Smooth muscle cell (in vitro differentiated cells): ENCODE measurements at regions not wholly inside any gene's neighbourhood (a gene's known extent, or its start where the extent isn't known, plus 50 kb on each side); places are given as distances from the start of the nearest gene placed in this dataset.

ENCODE experiments used
- DNase-seq: peaks from one replicate; lab custom pipeline; 2025; ENCODE audit not compliant: unreplicated experiment; lab: John Stamatoyannopoulos, UW
- H2AFZ ChIP-seq: fragments of 200-600 bp; sonication (generic); 2 replicates; pipeline ENCODE4 v1.6.0; 2016; ENCODE audit warnings: antibody characterized with exemption, low read depth, mild to moderate bottlenecking
- H3F3A ChIP-seq: fragments of 200-600 bp; sonication (generic); 2 replicates; pipeline ENCODE4 v1.6.0; 2017; ENCODE audit warnings: antibody characterized with exemption, low read depth
- H3K27ac ChIP-seq: fragments of 200-600 bp; sonication (generic); 2 replicates; pipeline ENCODE4 v1.5.1; 2016; ENCODE audit warnings: low read depth, mild to moderate bottlenecking
- H3K27me3 ChIP-seq: fragments of 200-600 bp; sonication (generic); 2 replicates; pipeline ENCODE4 v1.6.1; 2016; ENCODE audit warnings: low read depth, mild to moderate bottlenecking
- H3K36me3 ChIP-seq: fragments of 200-600 bp; sonication (generic); 2 replicates; pipeline ENCODE4 v1.5.1; 2016; ENCODE audit warnings: low read depth
- H3K4me1 ChIP-seq: fragments of 200-600 bp; sonication (generic); 2 replicates; pipeline ENCODE4 v1.5.1; 2016; ENCODE audit warnings: low read depth
- H3K4me2 ChIP-seq: fragments of 200-600 bp; sonication (generic); 2 replicates; pipeline ENCODE4 v1.6.0; 2016; ENCODE audit warnings: mild to moderate bottlenecking
- H3K4me3 ChIP-seq: fragments of 200-600 bp; sonication (generic); 2 replicates; pipeline ENCODE4 v1.5.1; 2016; ENCODE audit warnings: mild to moderate bottlenecking
- H3K79me2 ChIP-seq: fragments of 200-600 bp; sonication (generic); 2 replicates; pipeline ENCODE4 v1.6.0; 2016; ENCODE audit warnings: low read depth, mild to moderate bottlenecking
- H3K9ac ChIP-seq: fragments of 200-600 bp; sonication (generic); 2 replicates; pipeline ENCODE4 v1.6.0; 2016; ENCODE audit warnings: low read depth
- H3K9me3 ChIP-seq: fragments of 200-600 bp; sonication (generic); replicated peaks from 2 replicates; pipeline ENCODE4 v1.5.1; 2016; ENCODE audit warnings: low read depth
- H4K20me1 ChIP-seq: fragments of 200-600 bp; sonication (generic); 2 replicates; pipeline ENCODE4 v1.6.0; 2016; ENCODE audit warnings: low read depth
- CTCF ChIP-seq: fragments of 200-600 bp; sonication (generic); IDR thresholded peaks from 2 replicates; pipeline ENCODE4 v1.5.1; 2017; ENCODE audit warnings: borderline replicate concordance, mild to moderate bottlenecking, antibody characterized with exemption; ENCODE audit not compliant: insufficient read depth, poor library complexity, severe bottlenecking
- whole genome bisulfite sequencing: methylation state at CpG from one replicate; pipeline ENCODE4 v1.1.7; 2016; ENCODE audit warnings: low lambda C conversion rate; 5-methylcytosine and 5-hydroxymethylcytosine counted together

- Histone ChIP-seq H2AFZ (no peak overlapping the region), H3K27me3 (no peaks in the 10 kb centered on the region), H4K20me1 (no peaks in the 10 kb centered on the region), H3K79me2 (no peaks in the 10 kb centered on the region), H3K27ac (peak overlapping the region; percentile 53), H3K4me2 (no peak overlapping the region), H3K9ac (no peak overlapping the region), H3F3A (no peaks in the 10 kb centered on the region), H3K36me3 (no peaks in the 10 kb centered on the region), H3K9me3 (no peaks in the 10 kb centered on the region), H3K4me3 (no peak overlapping the region), H3K4me1 (no peaks in the 10 kb centered on the region)
- no peak for TF ChIP-seq CTCF
- no peak for DNase-seq
- 75% methylated on average over 10 of the region's 10 CpGs for WGBS
Observed at GRCh38 chr1:217273866-217274265, 357.0 kb downstream of the GPATCH2 start.

- Histone ChIP-seq H3K9me3 (no peaks in the 10 kb centered on the region), H3K9ac (peak overlapping the region; percentile 60), H3K4me3 (no peak overlapping the region), H3K4me1 (no peaks in the 10 kb centered on the region), H2AFZ (no peak overlapping the region), H3K79me2 (no peaks in the 10 kb centered on the region), H3K4me2 (peak overlapping the region; percentile 22), H3K27me3 (peaks cover under 1% of the 10 kb centered on the region), H3F3A (no peaks in the 10 kb centered on the region), H3K36me3 (no peaks in the 10 kb centered on the region), H4K20me1 (no peaks in the 10 kb centered on the region), H3K27ac (peak overlapping the region; percentile 51)
- WGBS: 68% methylated on average over 2 of the region's 2 CpGs
- no peak for TF ChIP-seq CTCF
- no peak for DNase-seq
Observed at GRCh38 chr1:217272385-217272784, 358.5 kb downstream of the GPATCH2 start.

- H3K9ac ChIP-seq: no peak overlapping the region
- no peaks in the 10 kb centered on the region for H3K79me2 ChIP-seq
- no peaks in the 10 kb centered on the region for H3K4me1 ChIP-seq
- no peak overlapping the region for H3K4me2 ChIP-seq
- H3K27ac ChIP-seq: no peak overlapping the region
- no peak overlapping the region for H3K4me3 ChIP-seq
- no peak for DNase-seq
- H4K20me1 ChIP-seq: no peaks in the 10 kb centered on the region
- H3K9me3 ChIP-seq: no peaks in the 10 kb centered on the region
- no peak for TF ChIP-seq CTCF
- H3K36me3 ChIP-seq: no peaks in the 10 kb centered on the region
- H3K27me3 ChIP-seq: peaks cover 3% of the 10 kb centered on the region
- H2AFZ ChIP-seq: no peak overlapping the region
- H3F3A ChIP-seq: no peaks in the 10 kb centered on the region
- WGBS: 70% methylated on average over 4 of the region's 4 CpGs
Observed at GRCh38 chr1:217270101-217270500, 360.8 kb downstream of the GPATCH2 start.

- no peak for TF ChIP-seq CTCF
Observed at GRCh38 chr1:217268058-217268457, 362.8 kb downstream of the GPATCH2 start.

More at GRCh38 chr1:217268058-217268457, 362.8 kb downstream of the GPATCH2 start:
- H3K4me1 ChIP-seq: no peaks in the 10 kb centered on the region
- H3K4me2 ChIP-seq: no peak overlapping the region
- no peak for DNase-seq
- H4K20me1 ChIP-seq: no peaks in the 10 kb centered on the region
- no peak overlapping the region for H3K27ac ChIP-seq
- no peaks in the 10 kb centered on the region for H3K36me3 ChIP-seq
- H3K9ac ChIP-seq: no peak overlapping the region
- no peaks in the 10 kb centered on the region for H3F3A ChIP-seq
- peaks cover 3% of the 10 kb centered on the region for H3K27me3 ChIP-seq
- H3K4me3 ChIP-seq: no peak overlapping the region
- no peaks in the 10 kb centered on the region for H3K79me2 ChIP-seq
- H2AFZ ChIP-seq: no peak overlapping the region
- 81% methylated on average over 5 of the region's 5 CpGs for WGBS
- no peaks in the 10 kb centered on the region for H3K9me3 ChIP-seq
